ENCODE measurements at regions not wholly inside any gene's neighbourhood (a gene's known extent, or its start where the extent isn't known, plus 50 kb on each side); places are given as distances from the start of the nearest gene placed in this dataset.

DNA sequence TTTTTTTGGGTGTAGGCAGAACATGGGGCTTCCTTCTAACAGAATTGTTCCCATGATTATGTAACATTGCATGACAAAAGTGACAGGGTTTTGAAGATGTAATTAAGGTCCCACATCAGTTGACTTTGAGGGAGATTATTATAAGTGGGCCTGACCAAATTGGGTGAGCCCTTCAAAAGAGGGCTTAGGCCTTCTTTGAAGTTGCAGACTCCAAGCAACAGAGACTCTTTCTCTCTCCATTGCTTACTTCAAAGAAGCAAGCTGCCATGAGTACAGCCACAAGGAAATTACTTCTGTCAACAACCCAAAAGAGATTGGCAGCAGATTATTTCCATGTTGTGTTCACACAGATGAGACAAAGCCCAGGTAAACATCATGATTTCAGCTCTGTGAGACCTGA lies 348.2 kb downstream of the PDCD6IP start:
- TF ChIP-seq POLR2AphosphoS5 (IDR thresholded peaks at IDR 0.05) (no peak), CTCF (IDR thresholded peaks at IDR 0.05 in 8 of 11, conservative IDR thresholded peaks at IDR 0.05 in 3 of 11) (no peak), POLR2A (IDR thresholded peaks at IDR 0.05) (no peak)
- no peak for DNase-seq
- Histone ChIP-seq H3K4me1 (no peaks in the 10 kb centered on the region), H3K4me3 (no peak overlapping the region), H3K27me3 (replicated peaks in 1 of 7) (no peaks in the 10 kb centered on the region), H3K36me3 (no peaks in the 10 kb centered on the region), H3K9me3 (no peaks in the 10 kb centered on the region), H3K27ac (no peak overlapping the region)
- intact Hi-C loops (cut with DNase I; ENCODE audit: low total_unique reads): no loop called here

- Histone ChIP-seq H3K27ac (no peak overlapping the region), H3K9me3 (no peaks in the 10 kb centered on the region), H3K4me1 (no peaks in the 10 kb centered on the region), H3K27me3 (replicated peaks in 1 of 7) (no peaks in the 10 kb centered on the region), H3K4me3 (no peak overlapping the region), H3K36me3 (no peaks in the 10 kb centered on the region)
- no peak for DNase-seq
- intact Hi-C loops (cut with DNase I; ENCODE audit: low total_unique reads): no loop called here
- 52 to 71% (median 69%) methylated on average over 3 of the region's 3 CpGs for WGBS, 5 donors
- TF ChIP-seq CTCF (IDR thresholded peaks at IDR 0.05 in 8 of 11, conservative IDR thresholded peaks at IDR 0.05 in 3 of 11): no peak
Observed at GRCh38 chr3:34150992-34151391, 352.6 kb downstream of the PDCD6IP start.

DNA sequence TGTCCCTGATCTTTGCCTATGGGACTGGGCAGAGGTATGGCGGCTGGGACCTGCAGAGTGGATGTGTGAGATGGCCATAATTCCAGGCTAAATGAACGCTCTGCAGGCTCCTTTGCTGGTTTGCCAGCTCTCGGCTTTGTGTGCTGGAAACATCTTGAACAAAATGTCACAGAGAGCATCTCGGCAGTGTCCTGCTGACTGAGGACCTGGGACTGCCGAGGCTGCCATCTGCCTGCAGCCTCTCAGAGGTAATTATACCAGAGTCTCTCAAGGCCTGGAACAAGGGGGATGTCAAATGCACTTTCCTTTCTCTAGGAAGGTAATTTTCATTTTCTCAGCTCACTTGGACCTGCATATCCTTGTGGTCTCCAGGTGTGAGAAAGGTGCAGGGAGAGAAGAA lies 354.2 kb downstream of the PDCD6IP start:
- 82 to 91% (median 87%) methylated on average over 5 of the region's 5 CpGs for WGBS, 5 donors
- no peak for DNase-seq
- intact Hi-C loops (cut with DNase I; ENCODE audit: low total_unique reads): no loop called here

GRCh38 chr3:34155108-34155507 lies 356.7 kb downstream of the PDCD6IP start:
- Histone ChIP-seq H3K27me3 (replicated peaks in 1 of 7) (no peaks in the 10 kb centered on the region), H3K4me1 (no peaks in the 10 kb centered on the region), H3K27ac (no peak overlapping the region), H3K36me3 (no peaks in the 10 kb centered on the region), H3K4me3 (no peak overlapping the region), H3K9me3 (no peaks in the 10 kb centered on the region)
- no peak for DNase-seq
- WGBS, 5 donors: 0% methylated on average over 1 of the region's 1 CpG; no CpG with 5 or more reads in 1 of the 5 donors
- intact Hi-C loops (cut with DNase I; ENCODE audit: low total_unique reads): no loop called here
- TF ChIP-seq CTCF (IDR thresholded peaks at IDR 0.05 in 8 of 11, conservative IDR thresholded peaks at IDR 0.05 in 3 of 11): no peak

More for the DNA sequence above, 354.2 kb downstream of the PDCD6IP start:
- no peaks in the 10 kb centered on the region for H3K4me1 ChIP-seq
- H3K9me3 ChIP-seq: no peaks in the 10 kb centered on the region
- H3K27ac ChIP-seq: no peak overlapping the region
- H3K36me3 ChIP-seq: no peaks in the 10 kb centered on the region
- no peak overlapping the region for H3K4me3 ChIP-seq
- TF ChIP-seq POLR2A (IDR thresholded peaks at IDR 0.05) (no peak), CTCF (IDR thresholded peaks at IDR 0.05 in 8 of 11, conservative IDR thresholded peaks at IDR 0.05 in 3 of 11) (no peak), POLR2AphosphoS5 (IDR thresholded peaks at IDR 0.05) (no peak)
- H3K27me3 ChIP-seq (replicated peaks in 1 of 7): no peaks in the 10 kb centered on the region

Measured in spleen (tissue), 11 donors.